Right ventricle myocardium inferior (tissue), 1 donor: ENCODE measurements at regions not wholly inside any gene's neighbourhood (a gene's known extent, or its start where the extent isn't known, plus 50 kb on each side); places are given as distances from the start of the nearest gene placed in this dataset.

Experiments
- ATAC-seq: fragments of 200-7000 bp; cut with Tn5 transposase; one replicate; pipeline ENCODE4 v1.9.1; 2020; ENCODE audit warnings: mild to moderate bottlenecking, moderate library complexity
- DNase-seq: peaks from one replicate; pipeline ENCODE4 v3.0.0; 2021; ENCODE audit errors: missing footprints
- intact Hi-C: fragments of 100-400 bp; cut with DNase I; formaldehyde crosslinking; loops from one replicate; pipeline ENCODE4 v1.11.0; 2022
- donor health status: DM: no; HTN: yes; CAD: no; lungs with severe emphysema.

- intact Hi-C loops, result no loop called here
- ATAC-seq, result no peak
- no peak for DNase-seq
These were observed 139.2 kb downstream of the ZIC5 start for GRCh38 chr13:99832347-99832746.

DNA sequence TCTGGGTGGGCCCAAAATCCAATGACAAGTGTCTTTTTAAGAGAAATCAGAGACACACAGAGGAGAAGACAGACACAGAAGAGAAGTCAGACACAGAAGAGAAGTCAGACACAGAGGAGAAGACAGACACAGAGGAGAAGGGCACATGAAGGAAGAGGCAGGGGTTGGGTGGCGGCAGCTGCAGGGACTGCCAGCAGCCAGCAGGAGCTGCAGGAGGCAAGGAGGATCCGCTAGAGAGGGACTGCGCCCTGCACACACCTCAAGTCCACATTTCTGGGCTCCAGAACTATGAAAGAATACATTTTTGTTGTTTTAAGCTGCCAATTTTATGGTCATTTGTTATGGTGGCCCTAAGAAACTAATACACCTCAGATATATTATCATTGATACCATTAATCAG, 140.6 kb downstream of the ZIC5 start:
- ATAC-seq, result no peak
- no peak for DNase-seq
- intact Hi-C loops, result no loop called here

DNA sequence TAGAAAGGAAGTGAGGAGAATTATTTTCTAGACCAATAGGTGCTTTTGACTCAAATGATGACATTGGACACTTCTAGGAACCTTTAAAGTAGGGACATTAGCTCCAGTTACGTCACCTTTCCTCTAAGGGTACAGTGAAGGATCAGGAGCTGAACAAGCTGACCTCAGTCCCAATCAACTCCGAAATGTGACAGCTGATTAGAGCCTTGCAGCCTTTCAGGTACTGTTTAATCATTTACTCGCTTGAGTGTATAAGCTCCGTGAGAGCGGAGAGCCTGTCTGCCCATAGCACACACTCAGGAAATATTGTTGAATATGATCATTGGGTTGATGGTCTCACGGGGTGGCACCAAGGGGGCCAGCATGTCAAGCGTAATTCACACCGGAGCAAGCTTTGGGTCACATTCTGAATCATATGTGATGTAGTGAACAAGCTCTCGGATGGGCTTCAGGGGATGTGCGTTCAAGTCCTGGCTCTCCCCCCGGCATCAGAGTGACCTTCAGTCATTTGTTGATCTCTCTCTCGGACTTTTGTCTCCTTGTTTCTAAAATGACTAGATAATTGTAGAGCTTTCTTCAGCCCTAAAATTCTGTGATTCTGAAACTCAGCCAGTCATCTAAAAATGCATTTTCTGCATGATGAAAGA, 141.9 kb downstream of the ZIC5 start:
- DNase-seq (no peak), ATAC-seq (no peak)
- intact Hi-C loops, result no loop called here

GRCh38 chr13:99829161-99829560, 142.4 kb downstream of the ZIC5 start:
- intact Hi-C loops, result no loop called here
- no peak for DNase-seq
- ATAC-seq, result no peak

- intact Hi-C loops, result no loop called here
- no peak for ATAC-seq
These were observed 142.8 kb downstream of the ZIC5 start for GRCh38 chr13:99828735-99829134.

DNA sequence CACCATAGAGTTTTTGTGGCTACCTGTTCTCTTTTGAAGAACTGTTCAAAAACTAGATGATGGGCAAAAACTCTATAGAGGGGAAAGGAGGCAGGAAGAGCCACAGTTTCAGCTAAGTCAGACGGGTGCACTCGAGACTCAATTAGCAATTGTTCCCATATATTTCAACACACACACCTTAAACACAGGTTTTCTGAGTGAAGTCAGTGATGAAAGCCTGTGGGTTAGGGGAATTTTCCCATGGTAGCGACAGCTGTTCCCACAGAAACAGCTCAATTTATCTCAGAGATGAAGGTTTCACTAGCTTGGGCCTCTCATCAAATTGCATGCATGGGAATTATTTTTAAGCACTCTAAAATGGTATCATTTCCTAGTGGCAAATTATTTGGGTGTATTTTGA, 143.4 kb downstream of the ZIC5 start:
- intact Hi-C loops, result no loop called here
- DNase-seq, result no peak
- no peak for ATAC-seq

More at GRCh38 chr13:99828735-99829134, 142.8 kb downstream of the ZIC5 start:
- no peak for DNase-seq

DNA sequence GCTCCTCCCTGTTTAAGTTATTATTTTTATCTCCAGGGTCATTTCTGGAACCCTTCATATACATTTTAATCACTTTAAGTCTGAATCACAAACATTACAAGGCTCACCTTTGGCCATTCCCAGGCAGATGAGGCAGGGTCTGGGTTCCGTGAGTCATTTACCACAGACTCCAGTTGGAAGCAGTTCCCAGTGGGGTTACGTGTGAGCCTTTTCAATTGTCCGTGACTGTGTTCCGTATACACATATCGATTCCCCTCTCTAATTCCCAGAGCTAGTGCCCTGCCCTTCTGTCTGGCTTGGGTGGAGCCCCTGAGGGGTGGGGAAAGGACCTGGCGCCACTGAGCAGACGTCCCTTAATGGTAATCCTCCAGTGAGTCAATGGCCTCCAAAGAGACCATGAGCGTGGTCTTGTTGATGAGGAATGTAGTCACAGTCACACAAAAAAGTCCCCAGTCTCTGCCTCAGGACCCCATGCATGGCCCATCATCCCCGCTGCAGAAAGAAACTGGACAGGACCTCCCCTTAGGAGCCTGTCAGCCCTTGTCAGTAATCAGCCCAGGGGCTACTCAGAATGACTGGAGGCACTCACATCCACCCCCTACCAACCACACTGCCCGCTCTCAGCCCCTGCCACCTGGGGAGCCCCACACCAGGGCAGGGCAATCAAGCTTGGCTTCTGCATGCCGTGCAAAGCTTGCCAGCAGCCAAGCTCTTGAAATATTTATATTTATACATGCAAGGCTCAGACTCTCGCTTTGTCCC, 144.4 kb downstream of the ZIC5 start:
- no peak for DNase-seq
- no peak for ATAC-seq
- intact Hi-C loops, result no loop called here

GRCh38 chr13:99823961-99824360, 147.6 kb downstream of the ZIC5 start:
- intact Hi-C loops, result no loop called here
- no peak for DNase-seq
- ATAC-seq, result no peak

DNA sequence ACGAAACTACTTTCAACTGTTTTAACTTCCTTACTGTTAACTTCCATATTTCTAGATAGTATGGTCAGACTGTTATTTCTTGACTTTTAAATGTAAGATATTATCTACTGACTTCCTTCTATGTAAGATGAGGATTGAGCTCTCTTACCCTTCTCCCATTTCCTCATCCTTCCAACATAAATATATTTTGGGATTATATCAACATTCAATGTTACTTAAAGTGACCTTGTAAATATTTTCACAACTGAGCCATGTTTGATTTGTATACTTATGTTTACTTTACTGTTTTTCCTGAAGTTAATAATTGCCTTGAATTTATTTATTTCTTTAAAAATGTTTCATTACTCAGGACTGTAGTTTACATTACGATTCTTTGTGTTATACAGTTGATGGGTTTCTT, 148.7 kb downstream of the ZIC5 start:
- intact Hi-C loops, result no loop called here
- DNase-seq (no peak), ATAC-seq (no peak)

DNA sequence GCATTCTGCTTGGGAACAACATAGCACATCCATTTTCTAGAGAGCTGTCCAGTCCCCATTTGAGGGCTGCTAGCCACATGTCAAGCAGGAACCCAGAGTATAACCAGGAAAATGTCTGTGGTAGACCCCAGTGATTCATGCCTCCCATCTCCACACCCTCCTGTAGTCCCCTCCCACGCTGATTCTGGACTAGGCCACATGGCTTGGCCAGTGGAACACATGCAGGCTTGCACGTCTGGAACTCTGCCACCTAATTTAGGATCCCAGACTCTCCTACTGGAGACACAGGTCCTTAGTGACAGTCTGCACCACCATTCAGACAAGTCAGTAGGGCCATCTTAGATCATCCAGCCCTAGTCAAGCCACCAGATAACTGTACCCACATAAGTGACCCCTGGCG, 149.8 kb downstream of the ZIC5 start:
- DNase-seq, result no peak
- intact Hi-C loops, result no loop called here
- ATAC-seq, result no peak

- no peak for DNase-seq
- intact Hi-C loops, result no loop called here
- no peak for ATAC-seq
These were observed 151.6 kb downstream of the ZIC5 start for GRCh38 chr13:99819967-99820366.

DNA sequence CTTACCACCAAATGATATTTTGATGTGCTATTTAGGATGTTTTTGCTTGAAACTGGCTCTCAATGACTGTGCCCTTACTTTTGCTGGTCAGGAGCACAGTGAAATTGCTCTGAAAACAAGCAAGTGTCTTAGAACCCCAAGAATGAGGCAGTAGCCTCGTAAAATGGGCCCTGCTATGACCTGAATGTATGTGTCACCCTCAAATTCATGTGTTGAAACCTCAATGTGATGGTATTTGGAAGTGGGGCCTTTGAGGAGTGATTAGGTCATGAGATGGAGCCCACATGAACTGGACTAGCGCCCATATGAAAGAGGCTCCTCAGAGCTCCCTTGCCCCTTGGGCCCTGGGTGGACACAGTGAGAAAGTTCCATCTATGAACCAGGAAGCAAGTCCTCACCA, 155.2 kb downstream of the ZIC5 start:
- no peak for DNase-seq
- no peak for ATAC-seq
- intact Hi-C loops, result no loop called here

- intact Hi-C loops, result no loop called here
- DNase-seq, result no peak
- no peak for ATAC-seq
These were observed 158.1 kb downstream of the ZIC5 start for GRCh38 chr13:99813336-99814095.

GRCh38 chr13:99812625-99813024, 158.9 kb downstream of the ZIC5 start:
- DNase-seq, result no peak
- intact Hi-C loops, result no loop called here
- no peak for ATAC-seq

- DNase-seq, result no peak
- intact Hi-C loops, result no loop called here
- no peak for ATAC-seq
These were observed 160.4 kb downstream of the ZIC5 start for GRCh38 chr13:99811067-99811700.

- DNase-seq (no peak), ATAC-seq (no peak)
- intact Hi-C loops, result no loop called here
These were observed 161.6 kb downstream of the ZIC5 start for GRCh38 chr13:99809926-99810325.

DNA sequence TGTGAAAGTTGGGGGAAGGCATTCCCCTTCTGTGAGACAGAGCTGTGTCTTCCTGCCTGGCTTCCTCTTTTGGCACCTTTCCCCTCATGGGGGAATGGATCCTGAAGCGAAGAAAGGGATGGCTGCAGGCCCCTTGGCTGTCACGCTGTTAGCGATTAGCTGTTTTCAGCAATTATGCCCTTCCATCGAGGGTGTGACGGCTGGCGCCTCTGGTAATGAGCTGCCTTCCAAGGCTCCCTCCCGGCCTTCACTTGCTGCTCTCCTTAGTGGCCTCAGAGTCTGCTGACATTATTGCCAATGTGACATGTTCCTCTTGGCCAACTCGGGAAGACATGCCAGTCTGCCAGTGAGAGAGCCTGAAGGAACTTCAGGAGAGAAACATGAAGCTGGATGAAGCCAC, 162.1 kb downstream of the ZIC5 start:
- DNase-seq (no peak), ATAC-seq (no peak)
- intact Hi-C loops, result no loop called here

- ATAC-seq, result no peak
- no peak for DNase-seq
- intact Hi-C loops, result no loop called here
These were observed 162.8 kb downstream of the ZIC5 start for GRCh38 chr13:99808786-99809185.

DNA sequence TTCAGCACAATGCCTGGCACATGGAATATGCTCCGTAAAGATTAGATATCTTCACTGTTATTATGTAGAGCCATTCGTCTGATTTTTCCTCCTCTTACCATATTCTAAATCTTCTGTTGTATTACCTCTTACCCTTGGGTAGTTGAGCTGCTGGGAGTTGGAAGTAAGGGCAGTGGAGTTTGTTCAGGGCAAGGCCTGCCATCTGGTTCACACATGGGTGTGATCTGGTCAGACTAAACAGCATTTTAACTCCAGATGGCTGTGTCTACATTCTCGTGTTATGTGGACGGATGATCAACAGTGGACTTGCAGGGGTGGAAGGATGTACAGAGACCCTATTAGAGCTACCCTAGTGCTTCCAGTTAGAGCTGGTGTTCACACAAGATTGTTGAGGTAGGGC, 164.9 kb downstream of the ZIC5 start:
- intact Hi-C loops, result no loop called here
- DNase-seq (no peak), ATAC-seq (no peak)

DNA sequence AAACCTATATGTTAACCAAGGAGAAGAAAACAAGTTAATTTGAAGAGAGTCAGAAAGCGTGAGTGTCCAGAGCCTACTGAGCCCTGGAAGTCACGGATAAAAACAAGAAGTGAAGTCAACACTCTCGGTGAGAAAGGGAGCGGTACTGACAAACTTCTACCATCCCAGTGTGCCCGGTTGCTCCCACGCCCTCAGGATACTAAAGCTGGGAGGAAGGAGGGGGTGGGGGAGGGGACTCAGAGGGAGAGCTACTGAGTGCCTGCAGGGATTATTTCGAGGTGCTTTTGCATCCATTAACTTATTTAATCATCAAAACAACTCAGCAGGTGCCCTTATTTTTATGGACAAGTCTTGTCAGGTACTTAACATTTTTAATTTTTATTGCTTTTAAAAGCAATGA, 166.2 kb downstream of the ZIC5 start:
- no peak for DNase-seq
- intact Hi-C loops, result no loop called here
- no peak for ATAC-seq
